DND-41 (cell line): ENCODE measurements at regions not wholly inside any gene's neighbourhood (a gene's known extent, or its start where the extent isn't known, plus 50 kb on each side); places are given as distances from the start of the nearest gene placed in this dataset.

Source experiments
- ATAC-seq: fragments of 200-7000 bp; cut with Tn5 transposase; 3 replicates; pipeline ENCODE4 v1.9.1; 2021; ENCODE audit warnings: low read depth; ENCODE audit not compliant: insufficient read depth
- DNase-seq: peaks from one replicate; pipeline ENCODE4 v3.0.0-alpha.2; 2020
- H2AFZ ChIP-seq: 2 replicates; pipeline ENCODE4 v1.6.0; 2012; ENCODE audit warnings: low read depth, low read length
- H3K27ac ChIP-seq: 2 replicates; pipeline ENCODE4 v1.5.1; 2012; ENCODE audit warnings: low read length, inconsistent platforms
- H3K27me3 ChIP-seq: fragments of 200-600 bp; sonication (generic); 2 replicates; pipeline ENCODE4 v1.6.0; 2012; ENCODE audit warnings: low read length, mild to moderate bottlenecking, inconsistent platforms; ENCODE audit not compliant: insufficient read depth, poor library complexity
- H3K36me3 ChIP-seq: 2 replicates; pipeline ENCODE4 v1.5.1; 2012; ENCODE audit warnings: low read length, inconsistent platforms; ENCODE audit not compliant: insufficient read depth
- H3K4me1 ChIP-seq: 2 replicates; pipeline ENCODE4 v1.5.1; 2012; ENCODE audit warnings: mild to moderate bottlenecking, low read length; ENCODE audit not compliant: insufficient read depth
- H3K4me2 ChIP-seq: 2 replicates; pipeline ENCODE4 v1.6.0; 2012; ENCODE audit warnings: mild to moderate bottlenecking, moderate library complexity, low read length, inconsistent platforms; ENCODE audit not compliant: insufficient read depth
- H3K4me3 ChIP-seq, 2 experiments: fragments of 200-600 bp in 1 of 2; shearing (Covaris generic) in 1 of 2; 2 replicates each; pipeline ENCODE4 v1.5.1; 2012 to 2016; ENCODE audit warnings: inconsistent platforms in 2 of 2, low read length in 2 of 2, mild to moderate bottlenecking in 2 of 2, low read depth in 1 of 2, moderate library complexity in 1 of 2
- H3K79me2 ChIP-seq: 2 replicates; pipeline ENCODE4 v1.6.0; 2012; ENCODE audit warnings: low read length, inconsistent platforms; ENCODE audit not compliant: insufficient read depth
- H3K9ac ChIP-seq: 2 replicates; pipeline ENCODE4 v1.6.0; 2012; ENCODE audit warnings: low read depth, mild to moderate bottlenecking, inconsistent platforms, low read length, moderate library complexity
- H3K9me3 ChIP-seq: 2 replicates; pipeline ENCODE4 v1.5.1; 2012; ENCODE audit warnings: low read length, moderate library complexity, mild to moderate bottlenecking, inconsistent platforms; ENCODE audit not compliant: insufficient read depth, severe bottlenecking
- H4K20me1 ChIP-seq: 2 replicates; pipeline ENCODE4 v1.6.0; 2012; ENCODE audit warnings: low read length; ENCODE audit not compliant: insufficient read depth
- EZH2 ChIP-seq: IDR thresholded peaks from 3 replicates; pipeline ENCODE4 v1.6.1; 2012; ENCODE audit warnings: borderline replicate concordance, low read depth, mild to moderate bottlenecking, moderate library complexity, low read length, inconsistent platforms; ENCODE audit not compliant: severe bottlenecking
- TF ChIP-seq, protein P1 (sequence below): IDR thresholded peaks from 2 replicates; pipeline ENCODE4 v1.5.1; 2012; ENCODE audit warnings: borderline replicate concordance, low read length, moderate library complexity, mild to moderate bottlenecking; ENCODE audit not compliant: poor library complexity, severe bottlenecking; ENCODE audit errors: extremely low read depth

DNA sequence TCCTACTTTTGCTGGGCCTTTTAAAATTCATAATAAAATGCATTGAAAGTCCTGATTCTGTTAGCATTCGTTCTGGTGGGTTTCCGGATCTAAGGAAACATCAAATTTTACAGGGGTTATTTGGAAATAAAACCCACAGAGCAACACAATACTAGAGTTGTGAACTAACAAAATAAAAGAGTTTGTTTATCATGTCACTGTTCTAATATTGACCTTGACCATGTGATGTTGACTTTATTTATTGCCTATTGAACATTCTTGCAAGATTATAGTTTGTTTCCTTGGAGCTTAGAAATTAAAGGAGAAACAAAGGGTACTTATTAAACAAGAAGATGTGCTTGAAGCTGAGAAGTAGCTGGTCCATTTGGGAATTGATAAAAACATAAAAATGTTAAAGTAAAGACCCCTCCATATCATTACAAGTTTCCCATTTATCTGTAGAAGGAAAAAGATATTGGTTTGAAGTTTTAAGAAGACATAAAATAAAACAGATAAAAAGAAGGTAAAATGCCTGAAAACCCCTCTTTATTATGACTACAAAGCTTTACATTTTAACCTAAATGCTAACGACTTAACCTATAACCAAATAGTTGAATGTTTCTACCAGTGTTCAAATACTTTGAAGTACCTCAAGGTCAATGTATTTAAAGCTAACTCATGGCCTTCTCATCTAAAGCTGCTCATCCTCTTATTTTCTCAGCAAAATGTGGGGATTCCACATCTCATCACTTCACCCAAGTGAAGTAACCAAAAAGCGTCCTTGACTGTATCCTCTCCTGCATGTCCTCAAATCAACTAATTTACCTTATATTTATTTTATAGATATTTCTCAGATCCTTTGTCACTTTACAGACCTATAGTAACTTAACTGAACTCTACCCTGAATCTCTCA lies 179.6 kb downstream of the GASK1B start:
- Histone ChIP-seq H3K27ac (no peak overlapping the region), H3K4me3 (no peak overlapping the region), H4K20me1 (no peaks in the 10 kb centered on the region), H3K9me3 (no peaks in the 10 kb centered on the region), H3K36me3 (no peaks in the 10 kb centered on the region), H3K9ac (no peak overlapping the region), H3K4me1 (no peaks in the 10 kb centered on the region), H3K27me3 (no peaks in the 10 kb centered on the region), H3K4me2 (no peak overlapping the region), H2AFZ (no peak overlapping the region), H3K79me2 (no peaks in the 10 kb centered on the region)
- DNase-seq (no peak), ATAC-seq (no peak)
- TF ChIP-seq EZH2: no peak
- TF ChIP-seq, protein P1, sequence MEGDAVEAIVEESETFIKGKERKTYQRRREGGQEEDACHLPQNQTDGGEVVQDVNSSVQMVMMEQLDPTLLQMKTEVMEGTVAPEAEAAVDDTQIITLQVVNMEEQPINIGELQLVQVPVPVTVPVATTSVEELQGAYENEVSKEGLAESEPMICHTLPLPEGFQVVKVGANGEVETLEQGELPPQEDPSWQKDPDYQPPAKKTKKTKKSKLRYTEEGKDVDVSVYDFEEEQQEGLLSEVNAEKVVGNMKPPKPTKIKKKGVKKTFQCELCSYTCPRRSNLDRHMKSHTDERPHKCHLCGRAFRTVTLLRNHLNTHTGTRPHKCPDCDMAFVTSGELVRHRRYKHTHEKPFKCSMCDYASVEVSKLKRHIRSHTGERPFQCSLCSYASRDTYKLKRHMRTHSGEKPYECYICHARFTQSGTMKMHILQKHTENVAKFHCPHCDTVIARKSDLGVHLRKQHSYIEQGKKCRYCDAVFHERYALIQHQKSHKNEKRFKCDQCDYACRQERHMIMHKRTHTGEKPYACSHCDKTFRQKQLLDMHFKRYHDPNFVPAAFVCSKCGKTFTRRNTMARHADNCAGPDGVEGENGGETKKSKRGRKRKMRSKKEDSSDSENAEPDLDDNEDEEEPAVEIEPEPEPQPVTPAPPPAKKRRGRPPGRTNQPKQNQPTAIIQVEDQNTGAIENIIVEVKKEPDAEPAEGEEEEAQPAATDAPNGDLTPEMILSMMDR: no peak

DNA sequence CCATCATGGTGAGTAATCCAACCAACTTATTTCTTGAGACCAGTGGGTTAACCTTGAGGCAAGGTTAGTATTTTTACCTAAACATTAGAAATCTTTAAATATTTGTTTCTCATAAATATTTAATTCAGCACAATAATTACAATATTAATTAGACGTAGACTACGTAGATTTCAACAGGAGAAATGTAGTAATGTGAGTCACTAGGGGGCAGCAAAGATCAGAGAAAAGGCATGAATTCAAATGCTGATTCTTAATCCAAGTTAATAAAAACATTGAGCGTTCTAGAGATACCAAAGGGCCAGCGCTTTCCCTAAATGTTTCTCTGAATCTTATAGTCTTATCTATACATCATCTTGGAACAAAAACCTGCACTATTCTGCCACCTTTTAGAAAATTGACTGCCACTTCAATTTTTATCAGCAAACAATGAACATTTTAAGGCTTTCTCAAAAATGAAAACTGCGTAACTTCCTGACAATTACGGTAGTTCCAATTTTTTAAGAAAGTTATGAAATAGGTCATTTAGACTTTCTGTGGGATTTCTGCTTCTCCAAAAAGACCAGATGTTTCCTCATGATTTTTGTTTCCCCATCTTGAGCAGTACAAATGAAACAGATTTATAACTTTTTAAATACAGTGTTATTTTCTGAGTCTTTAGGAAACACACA lies 180.7 kb downstream of the GASK1B start:
- H2AFZ ChIP-seq: no peak overlapping the region
- no peaks in the 10 kb centered on the region for H3K79me2 ChIP-seq
- ATAC-seq (no peak), DNase-seq (peak; percentile 5)
- H3K4me1 ChIP-seq: no peaks in the 10 kb centered on the region
- no peaks in the 10 kb centered on the region for H3K36me3 ChIP-seq
- H3K9me3 ChIP-seq: no peaks in the 10 kb centered on the region
- no peak overlapping the region for H3K9ac ChIP-seq
- no peak overlapping the region for H3K4me3 ChIP-seq
- TF ChIP-seq, protein P1: peak; percentile 66
- TF ChIP-seq EZH2: no peak
- no peak overlapping the region for H3K27ac ChIP-seq
- no peaks in the 10 kb centered on the region for H3K27me3 ChIP-seq
- H3K4me2 ChIP-seq: no peak overlapping the region
- no peaks in the 10 kb centered on the region for H4K20me1 ChIP-seq

DNA sequence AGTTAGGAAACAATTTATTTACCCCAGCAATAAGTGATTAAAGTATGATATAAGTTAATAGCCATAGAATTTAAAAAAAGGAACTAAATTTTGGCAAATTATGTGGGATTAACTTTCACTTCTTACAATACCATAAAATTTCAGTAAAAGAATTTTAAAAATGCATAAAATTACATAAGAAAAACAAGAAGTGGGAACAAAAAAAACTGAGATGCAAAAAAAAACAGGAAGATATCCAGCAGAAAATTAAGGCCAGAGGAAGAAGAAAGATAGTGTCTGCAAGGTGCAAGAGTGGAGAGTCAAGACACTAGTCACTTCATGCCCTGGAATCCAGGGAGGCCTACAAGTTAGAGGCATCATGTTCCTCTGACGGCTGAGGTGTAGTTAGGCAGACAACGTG lies 184.2 kb downstream of the GASK1B start:
- Histone ChIP-seq H3K27me3 (no peaks in the 10 kb centered on the region), H3K9me3 (no peaks in the 10 kb centered on the region), H3K36me3 (no peaks in the 10 kb centered on the region), H3K9ac (no peak overlapping the region), H2AFZ (no peak overlapping the region), H3K4me3 (no peak overlapping the region), H3K4me1 (no peaks in the 10 kb centered on the region), H3K79me2 (no peaks in the 10 kb centered on the region), H3K27ac (no peak overlapping the region), H3K4me2 (no peak overlapping the region), H4K20me1 (no peaks in the 10 kb centered on the region)
- no peak for TF ChIP-seq EZH2
- TF ChIP-seq, protein P1: no peak
- DNase-seq (no peak), ATAC-seq (no peak)
